ENCODE measurements at regions not wholly inside any gene's neighbourhood (a gene's known extent, or its start where the extent isn't known, plus 50 kb on each side); places are given as distances from the start of the nearest gene placed in this dataset.

GRCh38 chr3:42345811-42346210 lies 64.6 kb downstream of the LYZL4 start:
- no TSS peak for BruUV-seq (replicated peaks)
- no peaks in the 10 kb centered on the region for H3K9me3 Mint-ChIP-seq (ENCODE audit: unreplicated experiment)
- TF ChIP-seq CTCF (IDR thresholded peaks at IDR 0.05; ENCODE audit: unreplicated experiment), result no peak
- no peak for DNase-seq (ENCODE audit: unreplicated experiment)
- ChIA-PET POLR2A (interaction anchor here (0.9 kb wide), 1 partner anchor 82 kb away, joined by 3 read pairs; no protein-coding TSS in a partner anchor), CTCF (no interaction called here)
- peaks cover 25% of the 10 kb centered on the region for H3K27me3 Mint-ChIP-seq (ENCODE audit: insufficient read depth, unreplicated experiment)
- intact Hi-C loops (cut with micrococcal nuclease), result no loop called here
- H3K27ac Mint-ChIP-seq (ENCODE audit: low read depth, unreplicated experiment), result no peak overlapping the region
- peaks cover under 1% of the 10 kb centered on the region for H3K4me1 Mint-ChIP-seq (ENCODE audit: insufficient read depth, unreplicated experiment)
- H3K36me3 Mint-ChIP-seq (ENCODE audit: insufficient read depth, unreplicated experiment), result no peaks in the 10 kb centered on the region
- H3K4me3 Mint-ChIP-seq (ENCODE audit: unreplicated experiment), result no peak overlapping the region

- H3K4me1 Mint-ChIP-seq (ENCODE audit: insufficient read depth, unreplicated experiment), result no peaks in the 10 kb centered on the region
- BruUV-seq (replicated peaks), result no TSS peak
- CTCF ChIA-PET, result no interaction called here
Measured at GRCh38 chr3:42340466-42340865, 69.9 kb downstream of the LYZL4 start.

GRCh38 chr3:42339321-42339720 lies 71.1 kb downstream of the LYZL4 start:
- ChIA-PET CTCF (interaction anchor here (0.6 to 0.7 kb wide), 2 partner anchors 115 to 128 kb away, joined by 3 to 4 read pairs; no protein-coding TSS in a partner anchor), POLR2A (no interaction called here)
- peaks cover 28% of the 10 kb centered on the region for H3K27me3 Mint-ChIP-seq (ENCODE audit: insufficient read depth, unreplicated experiment)
- H3K4me1 Mint-ChIP-seq (ENCODE audit: insufficient read depth, unreplicated experiment), result no peaks in the 10 kb centered on the region
- no peak overlapping the region for H3K4me3 Mint-ChIP-seq (ENCODE audit: unreplicated experiment)
- no peak for DNase-seq (ENCODE audit: unreplicated experiment)
- no TSS peak for BruUV-seq (replicated peaks)
- no peak for TF ChIP-seq CTCF (IDR thresholded peaks at IDR 0.05; ENCODE audit: unreplicated experiment)
- H3K9me3 Mint-ChIP-seq (ENCODE audit: unreplicated experiment), result no peaks in the 10 kb centered on the region
- no peak overlapping the region for H3K27ac Mint-ChIP-seq (ENCODE audit: low read depth, unreplicated experiment)
- intact Hi-C loops (cut with micrococcal nuclease), result no loop called here
- no peaks in the 10 kb centered on the region for H3K36me3 Mint-ChIP-seq (ENCODE audit: insufficient read depth, unreplicated experiment)

More at GRCh38 chr3:42340466-42340865, 69.9 kb downstream of the LYZL4 start:
- no peak for DNase-seq (ENCODE audit: unreplicated experiment)
- POLR2A ChIA-PET, result no interaction called here
- peaks cover 28% of the 10 kb centered on the region for H3K27me3 Mint-ChIP-seq (ENCODE audit: insufficient read depth, unreplicated experiment)
- no peak overlapping the region for H3K27ac Mint-ChIP-seq (ENCODE audit: low read depth, unreplicated experiment)
- no peaks in the 10 kb centered on the region for H3K36me3 Mint-ChIP-seq (ENCODE audit: insufficient read depth, unreplicated experiment)
- H3K4me3 Mint-ChIP-seq (ENCODE audit: unreplicated experiment), result no peak overlapping the region
- intact Hi-C loops (cut with micrococcal nuclease), result no loop called here
- no peaks in the 10 kb centered on the region for H3K9me3 Mint-ChIP-seq (ENCODE audit: unreplicated experiment)
- TF ChIP-seq CTCF (IDR thresholded peaks at IDR 0.05; ENCODE audit: unreplicated experiment), result no peak

- no peaks in the 10 kb centered on the region for H3K9me3 Mint-ChIP-seq (ENCODE audit: unreplicated experiment)
- no peak for TF ChIP-seq CTCF (IDR thresholded peaks at IDR 0.05; ENCODE audit: unreplicated experiment)
- no peak overlapping the region for H3K4me3 Mint-ChIP-seq (ENCODE audit: unreplicated experiment)
- H3K27ac Mint-ChIP-seq (ENCODE audit: low read depth, unreplicated experiment), result no peak overlapping the region
- H3K36me3 Mint-ChIP-seq (ENCODE audit: insufficient read depth, unreplicated experiment), result no peaks in the 10 kb centered on the region
- peaks cover 6% of the 10 kb centered on the region for H3K27me3 Mint-ChIP-seq (ENCODE audit: insufficient read depth, unreplicated experiment)
- no peaks in the 10 kb centered on the region for H3K4me1 Mint-ChIP-seq (ENCODE audit: insufficient read depth, unreplicated experiment)
- intact Hi-C loops (cut with micrococcal nuclease), result no loop called here
- ChIA-PET CTCF (interaction anchor here (1.0 to 1.1 kb wide), 2 partner anchors 14 to 504 kb away, joined by 4 read pairs; no protein-coding TSS in a partner anchor), POLR2A (no interaction called here)
- no peak for DNase-seq (ENCODE audit: unreplicated experiment)
- BruUV-seq (replicated peaks), result no TSS peak
Measured at GRCh38 chr3:42336103-42336502, 70.1 kb upstream of the CCK start.

Data from MCF 10A (cell line).